Mesothelial cell of epicardium (in vitro differentiated cells): ENCODE measurements at regions not wholly inside any gene's neighbourhood (a gene's known extent, or its start where the extent isn't known, plus 50 kb on each side); places are given as distances from the start of the nearest gene placed in this dataset.

ENCODE experiments used
- DNase-seq, 2 experiments: peaks; one replicate each; pipeline ENCODE4 v3.0.0; 2021; ENCODE audit warnings: low spot score in 2 of 2; ENCODE audit not compliant: unreplicated experiment in 2 of 2
- H3K27ac Mint-ChIP-seq: 2 replicates; pipeline ENCODE4 v1.8.0; 2021; ENCODE audit warnings: mixed read lengths
- H3K27me3 Mint-ChIP-seq: 2 replicates; pipeline ENCODE4 v1.8.0; 2021; ENCODE audit warnings: low read depth, mixed read lengths
- H3K36me3 Mint-ChIP-seq: 2 replicates; pipeline ENCODE4 v1.8.0; 2021; ENCODE audit warnings: mixed read lengths
- H3K4me1 Mint-ChIP-seq: 2 replicates; pipeline ENCODE4 v1.8.0; 2021; ENCODE audit warnings: mixed read lengths
- H3K4me3 Mint-ChIP-seq: 2 replicates; pipeline ENCODE4 v1.8.0; 2021; ENCODE audit warnings: mild to moderate bottlenecking, moderate library complexity, mixed read lengths
- H3K9me3 Mint-ChIP-seq: 2 replicates; pipeline ENCODE4 v1.8.0; 2021; ENCODE audit warnings: mixed read lengths
- CTCF ChIP-seq: fragments of 200-600 bp; sonication (generic); IDR thresholded peaks from one replicate; pipeline ENCODE4 v1.5.0; 2021; ENCODE audit warnings: antibody characterized with exemption; ENCODE audit not compliant: unreplicated experiment

- Mint-ChIP-seq H3K9me3 (peaks cover 23% of the 10 kb centered on the region), H3K27me3 (no peaks in the 10 kb centered on the region), H3K4me3 (no peak overlapping the region), H3K4me1 (no peaks in the 10 kb centered on the region), H3K27ac (no peak overlapping the region), H3K36me3 (no peaks in the 10 kb centered on the region)
- no peak for DNase-seq
- no peak for TF ChIP-seq CTCF
Measured at GRCh38 chr12:38392554-38393144, 76.1 kb downstream of the ALG10B start.

- H3K4me3 Mint-ChIP-seq = no peak overlapping the region
- H3K4me1 Mint-ChIP-seq = no peaks in the 10 kb centered on the region
- no peak overlapping the region for H3K27ac Mint-ChIP-seq
- TF ChIP-seq CTCF = no peak
- peaks cover 37% of the 10 kb centered on the region for H3K9me3 Mint-ChIP-seq
- no peak for DNase-seq
- H3K27me3 Mint-ChIP-seq = no peaks in the 10 kb centered on the region
- no peaks in the 10 kb centered on the region for H3K36me3 Mint-ChIP-seq
Measured at GRCh38 chr12:38399711-38400206, 83.2 kb downstream of the ALG10B start.

- Mint-ChIP-seq H3K27me3 (no peaks in the 10 kb centered on the region), H3K9me3 (peaks cover 25% of the 10 kb centered on the region), H3K4me1 (no peaks in the 10 kb centered on the region), H3K36me3 (no peaks in the 10 kb centered on the region), H3K27ac (no peak overlapping the region), H3K4me3 (no peak overlapping the region)
- DNase-seq = no peak
- TF ChIP-seq CTCF = no peak
Measured at GRCh38 chr12:38402811-38403210, 86.2 kb downstream of the ALG10B start.

GRCh38 chr12:38409511-38409910 is 92.9 kb downstream of the ALG10B start:
- TF ChIP-seq CTCF = no peak
- Mint-ChIP-seq H3K27ac (no peak overlapping the region), H3K36me3 (no peaks in the 10 kb centered on the region), H3K4me1 (no peaks in the 10 kb centered on the region), H3K9me3 (peaks cover 8% of the 10 kb centered on the region), H3K27me3 (no peaks in the 10 kb centered on the region), H3K4me3 (no peak overlapping the region)
- no peak for DNase-seq

- Mint-ChIP-seq H3K4me1 (no peaks in the 10 kb centered on the region), H3K36me3 (no peaks in the 10 kb centered on the region), H3K4me3 (no peak overlapping the region), H3K27ac (no peak overlapping the region), H3K9me3 (peaks cover 4% of the 10 kb centered on the region), H3K27me3 (no peaks in the 10 kb centered on the region)
- TF ChIP-seq CTCF = no peak
- DNase-seq = no peak
Measured at GRCh38 chr12:38411426-38411825, 94.9 kb downstream of the ALG10B start.

GRCh38 chr12:38411946-38412345 is 95.4 kb downstream of the ALG10B start:
- DNase-seq = no peak
- no peak overlapping the region for H3K4me3 Mint-ChIP-seq
- H3K27me3 Mint-ChIP-seq = no peaks in the 10 kb centered on the region
- no peaks in the 10 kb centered on the region for H3K36me3 Mint-ChIP-seq
- no peaks in the 10 kb centered on the region for H3K4me1 Mint-ChIP-seq
- peaks cover 4% of the 10 kb centered on the region for H3K9me3 Mint-ChIP-seq
- TF ChIP-seq CTCF = no peak
- H3K27ac Mint-ChIP-seq = no peak overlapping the region
